Liver (tissue), 8 donors: ENCODE measurements at regions not wholly inside any gene's neighbourhood (a gene's known extent, or its start where the extent isn't known, plus 50 kb on each side); places are given as distances from the start of the nearest gene placed in this dataset.

Source experiments
- DNase-seq: peaks from one replicate; pipeline ENCODE4 v3.0.0-alpha.2; 2017; ENCODE audit warnings: low spot score
- H3K27ac ChIP-seq, 2 donors: one replicate each; pipeline ENCODE4 v1.7.0; 2013; ENCODE audit warnings: inconsistent platforms in 2 of 2, low read length in 2 of 2, control low read depth in 1 of 2, low read depth in 1 of 2, mild to moderate bottlenecking in 1 of 2
- H3K27me3 ChIP-seq, 4 donors: one replicate each; pipeline versions ENCODE4 v1.6.1 to v1.7.0; 2013; ENCODE audit warnings: low read length in 3 of 4, inconsistent platforms in 1 of 4, mild to moderate bottlenecking in 1 of 4, moderate library complexity in 1 of 4; ENCODE audit not compliant: control insufficient read depth in 4 of 4, insufficient read depth in 4 of 4
- H3K36me3 ChIP-seq, 4 donors: one replicate each; pipeline versions ENCODE4 v1.6.1 to v1.7.0; 2013; ENCODE audit warnings: low read length in 3 of 4, mild to moderate bottlenecking in 3 of 4, low read depth in 1 of 4, moderate library complexity in 1 of 4; ENCODE audit not compliant: control insufficient read depth in 4 of 4, insufficient read depth in 3 of 4
- H3K4me1 ChIP-seq, 4 donors: one replicate each; pipeline versions ENCODE4 v1.6.1 to v1.7.0; 2013; ENCODE audit warnings: low read length in 3 of 4, mild to moderate bottlenecking in 3 of 4, moderate library complexity in 1 of 4; ENCODE audit not compliant: control insufficient read depth in 4 of 4, insufficient read depth in 4 of 4
- H3K4me3 ChIP-seq, 3 donors: one replicate each; pipeline versions ENCODE4 v1.6.1 to v1.7.0; 2013; ENCODE audit warnings: low read length in 3 of 3, control low read depth in 1 of 3, low read depth in 1 of 3, mild to moderate bottlenecking in 1 of 3
- H3K9ac ChIP-seq, 2 donors: one replicate each; pipeline ENCODE4 v1.7.0; 2013; ENCODE audit warnings: low read length in 2 of 2, mild to moderate bottlenecking in 2 of 2, moderate library complexity in 2 of 2, control low read depth in 1 of 2, low read depth in 1 of 2
- H3K9me3 ChIP-seq, 4 donors: one replicate each; pipeline versions ENCODE4 v1.6.1 to v1.7.0; 2013; ENCODE audit warnings: low read length in 3 of 4; ENCODE audit not compliant: control insufficient read depth in 4 of 4
- ATF3 ChIP-seq: IDR thresholded peaks from 2 replicates; pipeline ENCODE4 v1.6.1; 2016; ENCODE audit warnings: antibody characterized with exemption
- CTCF ChIP-seq: fragments of 150-350 bp; IDR thresholded peaks from 2 replicates; pipeline ENCODE4 v1.5.1; 2017; ENCODE audit warnings: improper control_type of control experiment, low read depth, low read length; ENCODE audit not compliant: missing input control
- EGR1 ChIP-seq, 2 donors: IDR thresholded peaks; 2 replicates each; pipeline ENCODE4 v1.6.1; 2016 to 2018; ENCODE audit warnings: antibody characterized with exemption in 2 of 2, low read depth in 2 of 2
- GABPA ChIP-seq, 2 donors: IDR thresholded peaks in 1 of 2; conservative IDR thresholded peaks in 1 of 2; 2 replicates each; pipeline ENCODE4 v1.6.1; 2016; ENCODE audit warnings: antibody characterized with exemption in 2 of 2, mild to moderate bottlenecking in 1 of 2, moderate library complexity in 1 of 2
- JUND ChIP-seq, 2 donors: IDR thresholded peaks; 2 replicates each; pipeline ENCODE4 v1.6.1; 2016; ENCODE audit warnings: antibody characterized with exemption in 2 of 2
- NR2F2 ChIP-seq: IDR thresholded peaks from 2 replicates; pipeline ENCODE4 v1.6.1; 2016; ENCODE audit warnings: antibody characterized with exemption
- RAD21 ChIP-seq, 2 donors: IDR thresholded peaks; 2 replicates each; pipeline ENCODE4 v1.6.1; 2016; ENCODE audit warnings: antibody characterized with exemption in 2 of 2, mild to moderate bottlenecking in 2 of 2
- RXRA ChIP-seq, 2 donors: IDR thresholded peaks; 2 replicates each; pipeline ENCODE4 v1.6.1; 2017 to 2018; ENCODE audit warnings: antibody characterized with exemption in 2 of 2, mild to moderate bottlenecking in 1 of 2
- SP1 ChIP-seq: IDR thresholded peaks from 2 replicates; pipeline ENCODE4 v1.6.1; 2018; ENCODE audit warnings: antibody characterized with exemption, mild to moderate bottlenecking
- TAF1 ChIP-seq: conservative IDR thresholded peaks from 2 replicates; pipeline ENCODE4 v1.6.1; 2016; ENCODE audit warnings: antibody characterized with exemption, mild to moderate bottlenecking
- ZBTB33 ChIP-seq: IDR thresholded peaks from 2 replicates; pipeline ENCODE4 v1.6.1; 2016; ENCODE audit warnings: antibody characterized with exemption
- WGBS: extraction: QIAGEN DNeasy Blood & Tissue Kit; methylation state at CpG from one replicate; pipeline ENCODE4 v1.1.7; 2013; 5-methylcytosine and 5-hydroxymethylcytosine counted together
- TF ChIP-seq, protein P1 (sequence below): IDR thresholded peaks from 2 replicates; pipeline ENCODE4 v1.6.1; 2016; ENCODE audit warnings: antibody characterized with exemption, mild to moderate bottlenecking
- TF ChIP-seq, protein P2 (sequence below): IDR thresholded peaks from 2 replicates; pipeline ENCODE4 v1.6.1; 2016; ENCODE audit warnings: antibody characterized with exemption
- donor health status: healthy.
- donor health status: healthy.
- donor health status: healthy.
- donor health status: healthy.
- donor health status: healthy.

DNA sequence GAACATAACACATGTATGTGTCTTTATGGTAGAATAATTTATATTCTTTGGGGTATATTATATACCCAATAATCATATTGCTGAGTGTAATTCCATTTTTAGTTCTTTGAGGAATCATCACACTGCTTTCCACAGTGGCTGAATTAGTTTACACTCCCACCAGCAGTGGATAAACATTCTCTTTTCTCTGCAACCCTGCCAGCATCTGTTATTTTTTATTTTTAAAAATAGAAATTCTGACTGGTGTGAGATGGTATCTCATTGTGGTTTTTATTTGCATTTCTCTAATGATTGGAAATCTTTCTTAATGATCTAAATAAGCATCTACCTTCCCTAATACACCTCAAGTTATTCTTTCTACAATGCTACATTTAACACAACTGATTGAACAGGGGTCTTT is 346.2 kb upstream of the LYPLAL1 start:
- no peak for DNase-seq
- no peak overlapping the region for H3K9ac ChIP-seq
- no peaks in the 10 kb centered on the region for H3K36me3 ChIP-seq
- no peaks in the 10 kb centered on the region for H3K27me3 ChIP-seq
- H3K9me3 ChIP-seq = no peaks in the 10 kb centered on the region
- no peak overlapping the region for H3K27ac ChIP-seq
- TF ChIP-seq TAF1 (no peak), GABPA (IDR thresholded peaks at IDR 0.05 in 1 of 2, conservative IDR thresholded peaks at IDR 0.05 in 1 of 2) (no peak)
- no peak overlapping the region for H3K4me3 ChIP-seq
- H3K4me1 ChIP-seq = no peaks in the 10 kb centered on the region

GRCh38 chr1:218828125-218828650 is 345.5 kb upstream of the LYPLAL1 start:
- Histone ChIP-seq H3K27me3 (no peaks in the 10 kb centered on the region), H3K27ac (no peak overlapping the region), H3K36me3 (no peaks in the 10 kb centered on the region), H3K4me1 (no peaks in the 10 kb centered on the region), H3K9me3 (no peaks in the 10 kb centered on the region), H3K9ac (no peak overlapping the region), H3K4me3 (no peak overlapping the region)
- DNase-seq = no peak
- WGBS = 85% methylated on average over 3 of the region's 3 CpGs
- TF ChIP-seq EGR1 (IDR thresholded peaks at IDR 0.05; ENCODE audit: low read depth in 2 of 2) = no peak
- no peak for TF ChIP-seq CTCF
- TF ChIP-seq, protein P1, sequence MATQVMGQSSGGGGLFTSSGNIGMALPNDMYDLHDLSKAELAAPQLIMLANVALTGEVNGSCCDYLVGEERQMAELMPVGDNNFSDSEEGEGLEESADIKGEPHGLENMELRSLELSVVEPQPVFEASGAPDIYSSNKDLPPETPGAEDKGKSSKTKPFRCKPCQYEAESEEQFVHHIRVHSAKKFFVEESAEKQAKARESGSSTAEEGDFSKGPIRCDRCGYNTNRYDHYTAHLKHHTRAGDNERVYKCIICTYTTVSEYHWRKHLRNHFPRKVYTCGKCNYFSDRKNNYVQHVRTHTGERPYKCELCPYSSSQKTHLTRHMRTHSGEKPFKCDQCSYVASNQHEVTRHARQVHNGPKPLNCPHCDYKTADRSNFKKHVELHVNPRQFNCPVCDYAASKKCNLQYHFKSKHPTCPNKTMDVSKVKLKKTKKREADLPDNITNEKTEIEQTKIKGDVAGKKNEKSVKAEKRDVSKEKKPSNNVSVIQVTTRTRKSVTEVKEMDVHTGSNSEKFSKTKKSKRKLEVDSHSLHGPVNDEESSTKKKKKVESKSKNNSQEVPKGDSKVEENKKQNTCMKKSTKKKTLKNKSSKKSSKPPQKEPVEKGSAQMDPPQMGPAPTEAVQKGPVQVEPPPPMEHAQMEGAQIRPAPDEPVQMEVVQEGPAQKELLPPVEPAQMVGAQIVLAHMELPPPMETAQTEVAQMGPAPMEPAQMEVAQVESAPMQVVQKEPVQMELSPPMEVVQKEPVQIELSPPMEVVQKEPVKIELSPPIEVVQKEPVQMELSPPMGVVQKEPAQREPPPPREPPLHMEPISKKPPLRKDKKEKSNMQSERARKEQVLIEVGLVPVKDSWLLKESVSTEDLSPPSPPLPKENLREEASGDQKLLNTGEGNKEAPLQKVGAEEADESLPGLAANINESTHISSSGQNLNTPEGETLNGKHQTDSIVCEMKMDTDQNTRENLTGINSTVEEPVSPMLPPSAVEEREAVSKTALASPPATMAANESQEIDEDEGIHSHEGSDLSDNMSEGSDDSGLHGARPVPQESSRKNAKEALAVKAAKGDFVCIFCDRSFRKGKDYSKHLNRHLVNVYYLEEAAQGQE = no peak
- TF ChIP-seq TAF1 = no peak
- TF ChIP-seq ZBTB33 = no peak
- no peak for TF ChIP-seq RAD21 (IDR thresholded peaks at IDR 0.05)
- no peak for TF ChIP-seq NR2F2

- DNase-seq = no peak
- 86% methylated on average over 3 of the region's 3 CpGs for WGBS
- Histone ChIP-seq H3K27me3 (no peaks in the 10 kb centered on the region), H3K36me3 (no peaks in the 10 kb centered on the region), H3K4me3 (no peak overlapping the region), H3K27ac (no peak overlapping the region), H3K9me3 (no peaks in the 10 kb centered on the region), H3K4me1 (no peaks in the 10 kb centered on the region), H3K9ac (no peak overlapping the region)
- TF ChIP-seq, protein P1 = no peak
- TF ChIP-seq GABPA (IDR thresholded peaks at IDR 0.05 in 1 of 2, conservative IDR thresholded peaks at IDR 0.05 in 1 of 2) (no peak), SP1 (no peak), RAD21 (IDR thresholded peaks at IDR 0.05) (no peak), ATF3 (no peak), TAF1 (no peak), JUND (IDR thresholded peaks at IDR 0.05) (no peak), ZBTB33 (no peak), RXRA (IDR thresholded peaks at IDR 0.05) (no peak)
- TF ChIP-seq, protein P2, sequence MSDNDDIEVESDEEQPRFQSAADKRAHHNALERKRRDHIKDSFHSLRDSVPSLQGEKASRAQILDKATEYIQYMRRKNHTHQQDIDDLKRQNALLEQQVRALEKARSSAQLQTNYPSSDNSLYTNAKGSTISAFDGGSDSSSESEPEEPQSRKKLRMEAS = no peak
These were observed 344.6 kb upstream of the LYPLAL1 start for GRCh38 chr1:218829097-218829496.
